ENCODE measurements at regions not wholly inside any gene's neighbourhood (a gene's known extent, or its start where the extent isn't known, plus 50 kb on each side); places are given as distances from the start of the nearest gene placed in this dataset.
A peak's percentile ranks its signal among the peaks of the same experiment; 100 is the strongest.

GRCh38 chr4:11484531-11484930 is 55.8 kb upstream of the HS3ST1 start:
- intact Hi-C loops (cut with micrococcal nuclease) = loop anchor here (10.0 kb wide), 2 partner anchors 530 to 630 kb away; no protein-coding TSS in a partner anchor
- peaks cover 25% of the 10 kb centered on the region for H3K4me1 Mint-ChIP-seq
- no CpG with 5 or more reads among the region's 1 CpG for WGBS (ENCODE audit: insufficient coverage)

GRCh38 chr4:11483046-11483445 is 54.4 kb upstream of the HS3ST1 start:
- no peak overlapping the region for H3K9ac ChIP-seq (ENCODE audit: insufficient read depth, low read length, poor library complexity, severe bottlenecking)
- H3K27ac ChIP-seq (ENCODE audit: low read depth in 1 of 2, low read length in 2 of 2) = peak overlapping the region in 1 of 2 donors; percentile 60
- peaks cover 0 to 2% of the 10 kb centered on the region in 2 donors for H3K36me3 Mint-ChIP-seq
- no peak for TF ChIP-seq CTCF (IDR thresholded peaks at IDR 0.05)
- H3K79me2 ChIP-seq (ENCODE audit: insufficient read depth, low read length) = no peaks in the 10 kb centered on the region
- H3K4me3 Mint-ChIP-seq = no peak overlapping the region
- peaks cover 11% of the 10 kb centered on the region for H3K4me1 Mint-ChIP-seq
- peaks cover 0 to 3% (median 0%) of the 10 kb centered on the region in 3 donors for H3K27me3 Mint-ChIP-seq (ENCODE audit: low read depth in 3 of 3)
- H3K9me3 Mint-ChIP-seq = peaks cover 0 to 3% (median 0%) of the 10 kb centered on the region in 7 donors
- intact Hi-C loops (cut with micrococcal nuclease) = loop anchor here (10.0 kb wide), 2 partner anchors 528 to 632 kb away; no protein-coding TSS in a partner anchor
- no peak overlapping the region for H2AFZ ChIP-seq (ENCODE audit: insufficient read depth, low read depth, low read length, poor library complexity, severe bottlenecking)
- H3K4me3 ChIP-seq (replicated peaks in 1 of 3; ENCODE audit: low read depth in 2 of 3, low read length in 3 of 3) = no peak overlapping the region
- no CpG with 5 or more reads among the region's 3 CpGs for WGBS (ENCODE audit: insufficient coverage)
- no peaks in the 10 kb centered on the region for H3K9me3 ChIP-seq (replicated peaks in 1 of 2; ENCODE audit: control insufficient read depth in 1 of 2, insufficient read depth in 1 of 2, low read length in 2 of 2)
- no peaks in the 10 kb centered on the region for H4K20me1 ChIP-seq (ENCODE audit: insufficient read depth, low read length)
- peaks cover 45 to 59% of the 10 kb centered on the region in 2 donors for H3K4me1 ChIP-seq (ENCODE audit: control insufficient read depth in 1 of 2, insufficient read depth in 2 of 2, low read length in 2 of 2)
- H3K36me3 ChIP-seq (replicated peaks in 1 of 2; ENCODE audit: control insufficient read depth in 1 of 2, insufficient read depth in 2 of 2, low read length in 2 of 2) = no peaks in the 10 kb centered on the region
- DNase-seq = peak; percentile 71 to 87 (median 81)
- H3K4me2 ChIP-seq (replicated peaks; ENCODE audit: extremely low read depth, low read length, poor library complexity, severe bottlenecking) = no peak overlapping the region
- H3K27ac Mint-ChIP-seq = peak overlapping the region in 3 of 7 donors; percentile 31 to 73 (median 63)
- H3K27me3 ChIP-seq (ENCODE audit: control insufficient read depth in 2 of 2, insufficient read depth in 2 of 2, low read length in 2 of 2) = no peaks in the 10 kb centered on the region

More at GRCh38 chr4:11484531-11484930, 55.8 kb upstream of the HS3ST1 start:
- peaks cover 59 to 70% of the 10 kb centered on the region in 2 donors for H3K4me1 ChIP-seq (ENCODE audit: control insufficient read depth in 1 of 2, insufficient read depth in 2 of 2, low read length in 2 of 2)
- no peaks in the 10 kb centered on the region for H3K27me3 ChIP-seq (ENCODE audit: control insufficient read depth in 2 of 2, insufficient read depth in 2 of 2, low read length in 2 of 2)
- no peaks in the 10 kb centered on the region for H3K9me3 ChIP-seq (replicated peaks in 1 of 2; ENCODE audit: control insufficient read depth in 1 of 2, insufficient read depth in 1 of 2, low read length in 2 of 2)
- no peak for DNase-seq
- TF ChIP-seq CTCF (IDR thresholded peaks at IDR 0.05) = no peak
- no peaks in the 10 kb centered on the region for H3K79me2 ChIP-seq (ENCODE audit: insufficient read depth, low read length)
- H3K9me3 Mint-ChIP-seq = no peaks in the 10 kb centered on the region
- peak overlapping the region in 1 of 7 donors; percentile 10 for H3K27ac Mint-ChIP-seq
- no peak overlapping the region for H3K4me3 Mint-ChIP-seq
- no peak overlapping the region for H3K27ac ChIP-seq (ENCODE audit: low read depth in 1 of 2, low read length in 2 of 2)
- H2AFZ ChIP-seq (ENCODE audit: insufficient read depth, low read depth, low read length, poor library complexity, severe bottlenecking) = no peak overlapping the region
- peaks cover 0 to 3% (median 0%) of the 10 kb centered on the region in 3 donors for H3K27me3 Mint-ChIP-seq (ENCODE audit: low read depth in 3 of 3)
- no peak overlapping the region for H3K4me2 ChIP-seq (replicated peaks; ENCODE audit: extremely low read depth, low read length, poor library complexity, severe bottlenecking)
- H3K36me3 ChIP-seq (replicated peaks in 1 of 2; ENCODE audit: control insufficient read depth in 1 of 2, insufficient read depth in 2 of 2, low read length in 2 of 2) = no peaks in the 10 kb centered on the region
- peaks cover 0 to 2% of the 10 kb centered on the region in 2 donors for H3K36me3 Mint-ChIP-seq
- no peak overlapping the region for H3K4me3 ChIP-seq (replicated peaks in 1 of 3; ENCODE audit: low read depth in 2 of 3, low read length in 3 of 3)
- H3K9ac ChIP-seq (ENCODE audit: insufficient read depth, low read length, poor library complexity, severe bottlenecking) = no peak overlapping the region
- no peaks in the 10 kb centered on the region for H4K20me1 ChIP-seq (ENCODE audit: insufficient read depth, low read length)
